Esophagus muscularis mucosa (tissue), 4 donors: ENCODE measurements at regions not wholly inside any gene's neighbourhood (a gene's known extent, or its start where the extent isn't known, plus 50 kb on each side); places are given as distances from the start of the nearest gene placed in this dataset.
"Not testable (repeated sequence)": the region's sequence is repeated elsewhere in the genome, so short reads cannot be mapped to it uniquely, and the experiment has no call there.

ENCODE experiments used
- DNase-seq: peaks from one replicate; pipeline ENCODE4 v3.0.0-alpha.2; 2017; ENCODE audit errors: extremely low spot score
- H3K27ac ChIP-seq, 4 donors: fragments of 200-600 bp; sonication (generic); replicated peaks in 1 of 4; 1 replicate in 3 of 4; 2 replicates in 1 of 4; pipeline ENCODE4 v1.5.1; 2016 to 2019; ENCODE audit warnings: mild to moderate bottlenecking in 1 of 4
- H3K27me3 ChIP-seq, 4 donors: fragments of 200-600 bp; sonication (generic); one replicate each; pipeline versions ENCODE4 v1.5.1 to v1.6.0; 2016 to 2019
- H3K36me3 ChIP-seq, 4 donors: fragments of 200-600 bp; sonication (generic); one replicate each; pipeline ENCODE4 v1.5.1; 2016 to 2019
- H3K4me1 ChIP-seq, 4 donors: fragments of 200-600 bp; sonication (generic); one replicate each; pipeline ENCODE4 v1.5.1; 2016 to 2019
- H3K4me3 ChIP-seq, 4 donors: fragments of 200-600 bp; sonication (generic); 1 replicate in 2 of 4; 2 replicates in 2 of 4; pipeline ENCODE4 v1.5.1; 2016 to 2019; ENCODE audit warnings: mild to moderate bottlenecking in 4 of 4, moderate library complexity in 1 of 4
- H3K9me3 ChIP-seq, 4 donors: fragments of 200-600 bp; sonication (generic); 1 replicate in 3 of 4; 2 replicates in 1 of 4; pipeline ENCODE4 v1.5.1; 2016 to 2019
- CTCF ChIP-seq, 3 experiments: fragments of 200-600 bp in 2 of 3; fragments of 450-650 bp in 1 of 3; sonication (generic) in 2 of 3; IDR thresholded peaks; one replicate each; pipeline ENCODE4 v1.5.1; 2017 to 2019; ENCODE audit warnings: antibody characterized with exemption in 3 of 3, mild to moderate bottlenecking in 2 of 3, moderate library complexity in 1 of 3
- EP300 ChIP-seq: sonication (generic); formaldehyde crosslinking; IDR thresholded peaks from one replicate; pipeline ENCODE4 v1.6.1; 2017; ENCODE audit warnings: antibody characterized with exemption
- POLR2A ChIP-seq: fragments of 450-650 bp; IDR thresholded peaks from one replicate; pipeline ENCODE4 v1.6.1; 2017; ENCODE audit warnings: antibody characterized with exemption, moderate library complexity, mild to moderate bottlenecking, low read depth
- POLR2AphosphoS5 ChIP-seq, 2 donors: sonication (generic); formaldehyde crosslinking; IDR thresholded peaks; one replicate each; pipeline ENCODE4 v1.6.1; 2017; ENCODE audit warnings: antibody characterized with exemption in 2 of 2
- WGBS: methylation state at CpG from one replicate; pipeline ENCODE4 v1.1.5; 2018; 5-methylcytosine and 5-hydroxymethylcytosine counted together
- intact Hi-C: fragments of 100-400 bp; cut with DNase I; formaldehyde crosslinking; loops from one replicate; pipeline ENCODE4 v1.15.1; 2023

GRCh38 chr3:11913316-11913715, 66.6 kb upstream of the TAMM41 start:
- Histone ChIP-seq H3K4me3 (no peak overlapping the region), H3K27me3 (peaks cover 0 to 7% (median 0%) of the 10 kb centered on the region in 4 donors), H3K27ac (no peak overlapping the region), H3K4me1 (no peaks in the 10 kb centered on the region), H3K36me3 (no peaks in the 10 kb centered on the region), H3K9me3 (no peaks in the 10 kb centered on the region)
- no peak for DNase-seq
- intact Hi-C loops, result no loop called here
- TF ChIP-seq POLR2AphosphoS5 (IDR thresholded peaks at IDR 0.05) (no peak), CTCF (IDR thresholded peaks at IDR 0.05) (no peak)
- WGBS, result 83% methylated on average over 12 of the region's 14 CpGs

GRCh38 chr3:11914041-11914440, 67.4 kb upstream of the TAMM41 start:
- H3K4me1 ChIP-seq, result no peaks in the 10 kb centered on the region
- H3K36me3 ChIP-seq, result no peaks in the 10 kb centered on the region
- DNase-seq, result no peak
- no peak overlapping the region for H3K4me3 ChIP-seq
- no peak overlapping the region for H3K27ac ChIP-seq
- no peaks in the 10 kb centered on the region for H3K9me3 ChIP-seq
- 86% methylated on average over 9 of the region's 9 CpGs for WGBS
- intact Hi-C loops, result no loop called here
- TF ChIP-seq EP300 (no peak), POLR2A (no peak), CTCF (IDR thresholded peaks at IDR 0.05) (no peak)
- peaks cover 0 to 7% (median 0%) of the 10 kb centered on the region in 4 donors for H3K27me3 ChIP-seq

GRCh38 chr3:11914651-11915050, 68.0 kb upstream of the TAMM41 start:
- intact Hi-C loops, result no loop called here

DNA sequence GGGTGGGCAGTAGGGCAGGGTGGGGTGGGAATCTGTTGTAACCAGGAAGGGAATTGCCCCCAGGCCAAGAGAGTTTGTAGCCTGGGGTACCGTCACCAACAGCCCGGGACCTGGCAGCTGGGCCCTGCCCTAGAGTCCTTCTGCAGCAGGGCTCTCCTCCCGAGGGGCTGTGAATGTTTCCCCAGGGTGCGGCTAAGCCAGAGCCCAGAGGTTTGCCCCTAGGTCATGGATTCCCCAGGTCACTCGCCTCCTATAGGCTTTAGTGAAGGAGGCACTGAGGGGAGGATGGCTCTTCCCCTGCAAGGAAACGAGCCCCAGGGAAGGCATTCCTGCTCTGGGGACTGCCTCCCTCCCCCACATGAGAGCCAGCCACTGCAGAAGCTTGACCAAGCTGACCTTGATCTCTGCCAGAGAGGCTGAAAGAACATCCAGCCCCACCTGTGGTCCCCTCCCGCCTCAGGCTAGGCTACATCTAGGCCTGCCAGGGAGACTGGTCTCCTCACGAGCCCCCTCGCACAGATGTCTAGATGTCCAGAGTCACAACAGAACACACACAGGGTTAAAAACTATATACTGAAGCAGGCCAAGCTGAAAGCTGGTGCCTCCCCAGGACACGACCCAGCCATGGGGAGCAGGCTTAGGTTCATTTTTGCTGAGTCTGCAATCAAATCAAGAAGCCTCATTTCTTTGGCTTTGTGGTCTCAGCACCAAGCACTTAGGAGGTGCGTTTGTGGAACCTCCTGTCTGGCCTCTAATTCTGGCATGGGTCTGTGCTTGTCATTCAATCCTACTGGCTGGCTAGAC, 69.1 kb upstream of the TAMM41 start:
- no peak overlapping the region for H3K4me3 ChIP-seq
- H3K36me3 ChIP-seq, result no peaks in the 10 kb centered on the region
- 75% methylated on average over 10 of the region's 11 CpGs for WGBS
- no peak overlapping the region for H3K27ac ChIP-seq
- H3K9me3 ChIP-seq, result no peaks in the 10 kb centered on the region
- H3K27me3 ChIP-seq, result no peaks in the 10 kb centered on the region
- no peaks in the 10 kb centered on the region for H3K4me1 ChIP-seq
- DNase-seq, result no peak
- intact Hi-C loops, result no loop called here
- TF ChIP-seq POLR2AphosphoS5 (IDR thresholded peaks at IDR 0.05), result no peak
- no peak for TF ChIP-seq POLR2A
- no peak for TF ChIP-seq EP300
- TF ChIP-seq CTCF (IDR thresholded peaks at IDR 0.05), result no peak

More at GRCh38 chr3:11914651-11915050, 68.0 kb upstream of the TAMM41 start:
- no peak overlapping the region for H3K27ac ChIP-seq
- no peaks in the 10 kb centered on the region for H3K36me3 ChIP-seq
- DNase-seq, result no peak
- H3K9me3 ChIP-seq, result no peaks in the 10 kb centered on the region
- no peak for TF ChIP-seq CTCF (IDR thresholded peaks at IDR 0.05)
- no peak for TF ChIP-seq EP300
- TF ChIP-seq POLR2A, result no peak
- no peaks in the 10 kb centered on the region for H3K4me1 ChIP-seq
- 90% methylated on average over 8 of the region's 10 CpGs for WGBS
- H3K4me3 ChIP-seq, result no peak overlapping the region
- H3K27me3 ChIP-seq, result peaks cover 0 to 4% (median 0%) of the 10 kb centered on the region in 4 donors

DNA sequence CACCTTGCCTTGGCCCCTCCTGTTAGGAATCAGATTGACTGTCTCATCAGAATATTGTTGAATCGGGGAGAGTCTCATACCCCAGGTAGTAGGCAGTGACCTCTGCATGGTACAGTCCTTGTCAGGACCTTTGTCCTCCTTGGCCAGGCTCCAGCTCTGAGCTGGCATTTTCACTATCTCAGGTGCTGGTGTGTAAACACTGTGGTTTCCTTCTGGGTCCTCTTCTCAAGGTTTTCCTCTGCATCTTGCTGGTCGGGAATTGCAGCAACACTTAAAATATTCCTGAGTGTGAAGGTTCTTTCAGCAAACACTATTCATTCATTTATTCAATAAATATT, 69.7 kb upstream of the TAMM41 start:
- H3K4me1 ChIP-seq, DNase-seq, H3K9me3 ChIP-seq, H3K36me3 ChIP-seq, H3K27me3 ChIP-seq, H3K27ac ChIP-seq, intact Hi-C loops, H3K4me3 ChIP-seq: not testable (repeated sequence)
- 78% methylated on average over 2 of the region's 2 CpGs for WGBS
